ENCODE measurements at regions not wholly inside any gene's neighbourhood (a gene's known extent, or its start where the extent isn't known, plus 50 kb on each side); places are given as distances from the start of the nearest gene placed in this dataset.

GRCh38 chr7:46539892-46540483, 618.9 kb upstream of the IGFBP3 start:
- DNase-seq (ENCODE audit: low read depth) = no peak

- no peak for DNase-seq (ENCODE audit: low read depth)
These were observed 616.3 kb upstream of the IGFBP3 start for GRCh38 chr7:46537191-46537905.

GRCh38 chr7:46534664-46535588, 613.9 kb upstream of the IGFBP3 start:
- DNase-seq (ENCODE audit: low read depth) = no peak

GRCh38 chr7:46533946-46534345, 612.9 kb upstream of the IGFBP3 start:
- no peak for DNase-seq (ENCODE audit: low read depth)

GRCh38 chr7:46532571-46532970, 611.5 kb upstream of the IGFBP3 start:
- DNase-seq (ENCODE audit: low read depth) = no peak

- no peak for DNase-seq (ENCODE audit: low read depth)
These were observed 609.1 kb upstream of the IGFBP3 start for GRCh38 chr7:46530081-46530750.

- DNase-seq (ENCODE audit: low read depth) = no peak
These were observed 606.3 kb upstream of the IGFBP3 start for GRCh38 chr7:46527360-46527759.

- no peak for DNase-seq (ENCODE audit: low read depth)
These were observed 604.8 kb upstream of the IGFBP3 start for GRCh38 chr7:46525876-46526275.

- no peak for DNase-seq (ENCODE audit: low read depth)
These were observed 603.3 kb upstream of the IGFBP3 start for GRCh38 chr7:46524350-46524749.

GRCh38 chr7:46522354-46522906, 601.4 kb upstream of the IGFBP3 start:
- DNase-seq (ENCODE audit: low read depth) = no peak

GRCh38 chr7:46518713-46519112, 597.6 kb upstream of the IGFBP3 start:
- DNase-seq (ENCODE audit: low read depth) = no peak

GRCh38 chr7:46515844-46516590, 594.9 kb upstream of the IGFBP3 start:
- no peak for DNase-seq (ENCODE audit: low read depth)

GRCh38 chr7:46513447-46513848, 592.4 kb upstream of the IGFBP3 start:
- DNase-seq (ENCODE audit: low read depth) = no peak

- DNase-seq (ENCODE audit: low read depth) = no peak
These were observed 591.9 kb upstream of the IGFBP3 start for GRCh38 chr7:46512891-46513413.

- no peak for DNase-seq (ENCODE audit: low read depth)
These were observed 590.6 kb upstream of the IGFBP3 start for GRCh38 chr7:46511442-46512215.

GRCh38 chr7:46508583-46508982, 587.5 kb upstream of the IGFBP3 start:
- no peak for DNase-seq (ENCODE audit: low read depth)

GRCh38 chr7:46507560-46507959, 586.5 kb upstream of the IGFBP3 start:
- no peak for DNase-seq (ENCODE audit: low read depth)

GRCh38 chr7:46494441-46494840, 573.4 kb upstream of the IGFBP3 start:
- DNase-seq (ENCODE audit: low read depth) = no peak

GRCh38 chr7:46494028-46494427, 573.0 kb upstream of the IGFBP3 start:
- no peak for DNase-seq (ENCODE audit: low read depth)

GRCh38 chr7:46493196-46493595, 572.1 kb upstream of the IGFBP3 start:
- DNase-seq (ENCODE audit: low read depth) = no peak
